Endometrium (tissue), 2 donors: ENCODE measurements at regions not wholly inside any gene's neighbourhood (a gene's known extent, or its start where the extent isn't known, plus 50 kb on each side); places are given as distances from the start of the nearest gene placed in this dataset.
"Not testable (repeated sequence)": the region's sequence is repeated elsewhere in the genome, so short reads cannot be mapped to it uniquely, and the experiment has no call there.

Experiments
- FAIRE-seq: peaks from 2 replicates; lab custom pipeline; 2012; peaks lifted over from hg19 to GRCh38; lab: Jason Lieb, UNC
- donor health status: control.
- donor health status: control.

DNA sequence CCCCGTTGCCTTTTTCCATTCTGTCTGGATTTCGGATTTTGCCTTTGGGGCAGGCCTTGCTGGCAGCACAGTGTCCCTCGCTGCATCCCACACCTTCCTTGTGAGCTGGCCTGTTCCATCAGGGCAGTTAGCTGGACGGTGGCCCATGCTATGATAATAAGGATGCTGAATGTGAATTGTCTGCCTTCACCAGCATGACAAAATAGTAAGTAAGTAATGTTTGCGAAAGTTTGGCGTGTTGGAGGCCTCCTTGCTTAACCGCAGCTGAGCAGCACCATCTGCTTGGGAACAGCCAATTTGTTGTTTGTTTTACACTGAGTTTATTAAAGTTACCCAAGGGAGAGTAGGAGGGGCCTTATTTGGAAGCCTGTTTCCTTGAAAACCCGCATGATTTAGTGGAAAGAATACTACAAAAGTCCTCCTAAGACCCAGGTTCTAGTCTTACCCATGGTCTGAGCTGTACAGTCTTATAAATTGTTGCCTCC lies 469.7 kb upstream of the FANCL start:
- FAIRE-seq: no peak

DNA sequence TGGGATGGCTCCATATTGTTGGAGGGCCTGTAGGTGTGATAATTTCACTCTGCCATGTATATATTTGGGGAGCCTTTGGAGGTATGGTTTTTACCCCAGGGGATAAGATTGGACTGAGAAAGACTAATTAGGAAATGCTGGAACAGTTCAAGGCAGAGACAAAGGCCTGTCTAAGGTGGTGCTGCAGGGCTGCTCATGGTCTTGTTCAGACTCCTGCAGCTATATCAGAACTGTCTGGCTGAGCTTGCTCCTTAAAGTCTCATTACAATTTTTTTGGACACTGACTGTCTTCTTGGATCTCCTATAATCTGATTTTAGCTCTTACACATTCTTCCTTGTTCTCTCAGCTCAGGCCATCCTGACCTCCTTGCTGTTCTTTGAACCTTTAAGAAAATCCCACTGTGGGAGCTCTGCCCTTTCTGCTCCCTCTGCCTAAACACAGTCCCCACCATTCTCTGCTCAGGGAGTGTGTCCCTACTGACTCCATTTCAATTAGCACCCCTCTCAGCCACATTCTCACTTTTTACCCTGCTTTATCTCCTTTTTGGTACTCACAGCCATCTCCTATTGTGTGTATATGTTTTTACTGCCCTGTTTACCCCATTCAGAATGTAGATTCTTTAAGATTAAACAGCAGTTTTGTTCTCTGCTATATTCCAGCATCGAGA lies 468.7 kb upstream of the FANCL start:
- FAIRE-seq: no peak

DNA sequence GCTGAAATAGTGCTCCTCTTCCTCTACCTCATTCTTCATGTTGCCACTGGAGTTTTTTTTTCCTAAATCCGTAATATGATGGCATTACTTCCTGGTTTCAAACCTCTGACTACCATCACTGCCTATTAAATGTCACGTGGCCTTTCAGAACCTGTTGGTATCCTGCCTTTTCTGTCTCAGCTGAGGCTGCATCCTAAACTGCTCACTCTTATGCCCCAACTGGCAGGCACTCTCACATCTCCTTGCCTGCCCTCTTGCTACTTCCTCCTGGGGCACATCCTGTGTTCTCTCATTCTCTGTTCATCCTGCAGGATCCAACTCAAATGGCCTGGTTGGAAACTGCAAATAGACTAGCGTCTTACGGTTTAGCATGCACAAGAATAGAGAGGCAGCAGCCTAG lies 468.1 kb upstream of the FANCL start:
- no peak for FAIRE-seq

DNA sequence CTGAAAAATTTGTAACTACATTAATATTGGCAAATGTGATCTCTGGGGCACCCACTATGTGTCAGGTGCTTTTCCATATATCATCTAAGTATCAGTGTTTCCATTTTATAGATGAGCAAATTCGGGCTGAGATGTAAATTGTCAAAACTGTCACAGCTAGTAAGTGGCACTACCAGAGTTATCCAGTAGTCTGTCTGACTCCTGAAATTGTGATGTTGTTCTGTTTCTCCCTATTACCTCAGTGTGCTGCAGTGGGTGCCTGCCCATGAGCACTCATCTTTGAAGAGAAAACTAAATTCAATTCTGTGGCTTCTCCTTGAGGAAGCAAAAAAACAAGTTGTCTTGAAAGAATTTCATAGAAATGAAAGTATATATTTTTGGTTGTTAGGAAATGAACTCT lies 467.4 kb upstream of the FANCL start:
- no peak for FAIRE-seq

DNA sequence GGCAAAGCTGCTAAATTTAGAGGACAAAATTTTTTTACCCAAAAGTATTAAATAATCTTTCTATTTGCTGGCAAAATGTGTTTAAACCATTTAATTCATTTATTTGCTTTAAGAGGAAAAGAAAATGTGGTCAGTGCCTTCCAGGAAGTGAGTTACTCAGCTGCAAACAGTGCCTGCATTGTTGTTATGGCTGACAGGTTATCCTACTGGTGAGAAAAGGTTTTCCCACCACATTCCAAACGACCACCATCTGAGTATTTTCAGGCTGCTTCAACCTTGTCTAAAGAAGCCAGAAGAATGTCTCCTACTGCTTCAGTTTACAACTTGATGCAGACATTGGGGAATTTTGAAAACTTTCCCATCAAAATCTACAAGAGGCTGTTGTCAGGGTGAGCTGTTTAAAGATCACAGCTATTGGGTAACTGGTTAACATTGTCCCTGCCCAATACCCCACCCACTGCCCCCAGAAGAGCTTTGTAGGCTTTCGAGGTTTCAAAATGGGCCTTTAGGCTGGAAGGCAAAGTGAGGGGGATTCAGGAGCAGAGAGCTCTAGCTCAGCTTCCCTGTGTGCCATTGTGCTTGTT lies 461.3 kb upstream of the FANCL start:
- FAIRE-seq: no peak

DNA sequence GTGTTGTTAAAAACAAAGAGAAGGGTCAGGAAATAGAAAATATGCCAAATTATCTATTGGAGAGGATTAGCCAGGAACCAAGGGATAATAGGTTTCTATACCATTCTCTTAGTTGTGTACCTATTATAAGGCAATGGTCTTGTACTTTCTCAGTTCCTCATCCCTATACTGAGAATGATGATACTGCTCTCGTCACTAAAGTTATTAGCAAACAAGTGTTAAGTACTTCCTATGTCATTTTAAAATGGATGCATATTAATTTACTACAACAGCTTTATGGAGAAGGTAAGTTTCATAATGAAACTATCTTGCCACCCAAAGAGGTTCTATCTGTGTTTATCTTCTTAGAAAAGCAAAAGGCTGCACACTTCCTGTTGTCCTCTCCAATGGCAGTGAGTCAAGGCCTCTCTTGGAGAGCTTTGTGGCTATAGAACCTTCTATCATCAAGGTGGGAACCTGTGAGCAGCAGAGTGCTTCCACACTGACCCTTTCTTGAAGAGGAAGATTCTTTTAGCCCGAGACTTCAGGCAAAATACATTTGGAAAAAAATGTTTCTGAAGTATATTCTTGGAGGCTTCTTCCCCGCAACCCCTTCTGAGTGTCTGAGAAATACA lies 460.7 kb upstream of the FANCL start:
- FAIRE-seq: no peak

DNA sequence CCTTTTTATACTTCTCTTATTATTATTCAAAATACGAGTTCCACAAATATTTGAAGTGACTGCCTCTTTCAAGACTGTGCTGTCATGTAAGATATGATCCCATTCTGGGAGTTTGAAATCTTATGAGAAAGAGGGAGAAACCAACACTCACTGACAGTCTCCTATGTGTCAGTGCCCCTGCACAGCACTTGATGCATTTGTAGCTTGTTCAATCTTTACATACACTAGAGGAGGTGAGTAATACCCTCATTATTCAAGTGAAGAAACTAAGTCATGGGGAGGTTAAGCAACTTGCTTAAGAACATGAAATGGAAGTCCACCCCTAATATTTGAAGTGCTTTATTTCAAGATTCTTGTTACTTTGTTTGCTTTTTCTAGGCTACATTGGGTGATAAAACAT lies 459.5 kb upstream of the FANCL start:
- no peak for FAIRE-seq

DNA sequence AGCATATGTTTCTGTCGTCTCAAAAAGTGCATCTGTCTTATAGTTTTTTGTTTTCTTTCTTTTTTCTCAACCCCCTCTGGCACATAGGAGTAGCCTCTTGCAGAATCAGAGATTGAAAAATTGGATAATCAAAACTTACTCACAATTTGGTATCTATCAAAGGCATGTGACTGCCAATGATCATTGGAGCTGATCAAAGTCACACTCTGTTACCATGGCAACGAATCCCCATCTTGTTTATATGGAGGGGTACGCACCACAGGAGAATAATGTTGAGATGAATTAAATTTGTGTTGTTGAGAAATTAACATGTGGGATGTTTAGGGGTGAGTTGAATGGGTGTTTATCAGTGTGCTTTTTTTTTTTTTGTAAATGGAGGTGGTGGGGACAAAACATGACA lies 458.3 kb upstream of the FANCL start:
- FAIRE-seq: no peak

DNA sequence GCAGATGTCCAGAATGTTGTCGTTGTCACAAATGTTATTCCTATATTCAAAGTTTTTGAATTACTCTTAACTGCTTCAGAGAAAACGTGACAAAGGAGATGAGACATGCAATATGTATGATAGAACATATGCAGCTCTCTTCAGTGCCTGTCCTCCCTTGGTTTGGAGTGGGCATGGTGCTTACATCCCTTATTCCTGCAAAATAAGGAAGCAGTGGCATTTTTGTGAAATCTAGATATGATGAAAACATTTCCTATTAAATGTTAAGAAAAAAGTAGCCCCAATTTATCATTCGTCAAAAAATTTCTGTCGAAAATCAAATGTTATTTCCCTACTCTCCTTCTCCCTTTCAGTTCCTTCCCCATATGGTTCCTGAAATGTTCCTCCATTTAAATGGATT lies 457.5 kb upstream of the FANCL start:
- no peak for FAIRE-seq

DNA sequence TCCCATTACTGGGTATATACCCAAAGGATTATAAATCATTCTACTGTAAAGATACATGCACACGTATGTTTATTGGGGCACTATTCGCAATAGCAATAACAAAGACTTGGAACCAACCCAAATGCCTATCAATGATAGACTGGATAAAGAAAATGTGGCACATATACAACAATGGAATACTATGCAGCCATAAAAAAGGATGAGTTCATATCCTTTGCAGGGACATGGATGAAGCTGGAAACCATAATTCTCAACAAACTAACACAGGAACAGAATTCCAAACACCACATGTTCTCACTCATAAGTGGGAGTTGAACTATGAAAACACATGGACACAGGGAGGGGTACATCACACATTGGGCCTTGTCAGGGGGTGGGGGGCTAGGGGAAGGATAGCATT lies 453.0 kb upstream of the FANCL start:
- not testable (repeated sequence) for FAIRE-seq

DNA sequence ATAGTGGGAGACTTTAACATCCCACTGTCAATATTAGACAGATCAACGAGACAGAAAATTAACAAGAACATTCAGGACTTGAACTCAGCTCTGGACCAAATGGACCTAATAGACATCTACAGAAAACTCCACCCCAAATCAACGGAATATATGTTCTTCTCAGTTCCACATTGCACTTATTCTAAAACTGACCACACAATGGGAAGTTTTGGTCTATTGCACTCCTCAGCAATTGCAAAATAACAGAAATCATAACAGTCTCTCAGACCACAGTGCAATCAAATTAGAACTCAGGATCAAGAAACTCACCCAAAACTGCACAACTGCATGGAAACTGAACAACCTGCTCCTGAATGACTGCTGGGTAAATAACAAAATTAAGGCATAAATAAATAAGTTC lies 449.9 kb upstream of the FANCL start:
- FAIRE-seq: not testable (repeated sequence)

DNA sequence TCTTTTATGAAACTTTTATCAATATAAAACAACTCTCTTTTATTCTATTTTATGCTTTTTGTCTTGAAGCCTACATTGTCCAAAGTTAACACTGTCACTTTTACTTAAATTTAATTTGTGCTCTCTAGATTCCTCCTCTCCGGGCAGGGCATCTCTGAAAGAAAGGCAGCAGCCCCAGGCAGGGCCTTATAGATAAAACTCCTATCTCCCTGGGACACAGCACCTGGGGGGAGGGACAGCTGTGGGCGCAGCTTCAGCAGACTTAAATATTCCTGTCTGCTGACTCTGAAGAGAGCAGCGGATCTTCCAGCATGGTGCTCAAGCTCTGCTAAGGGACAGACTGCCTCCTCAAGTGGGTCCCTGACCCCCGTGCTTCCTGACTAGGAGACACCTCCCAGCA lies 447.7 kb upstream of the FANCL start:
- FAIRE-seq: no peak

DNA sequence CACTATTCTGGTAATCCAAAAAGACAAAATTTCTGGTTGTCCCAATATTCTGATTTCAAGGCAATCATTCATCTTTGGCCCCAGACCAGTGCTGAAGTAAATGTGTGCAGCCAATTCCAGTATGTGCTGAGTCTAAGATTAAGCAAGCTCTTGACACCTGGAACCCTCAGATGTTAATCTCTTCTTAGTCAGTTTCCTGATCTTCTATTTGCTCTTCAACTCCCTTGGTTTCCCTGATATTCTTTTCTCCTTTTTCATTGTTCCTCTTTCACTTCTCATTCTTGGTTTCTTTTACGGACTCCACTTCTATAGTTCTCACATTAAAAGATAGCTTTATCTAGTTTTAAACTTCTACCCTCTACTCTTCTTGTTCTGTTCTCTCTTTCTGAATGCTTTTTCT lies 445.7 kb upstream of the FANCL start:
- no peak for FAIRE-seq

DNA sequence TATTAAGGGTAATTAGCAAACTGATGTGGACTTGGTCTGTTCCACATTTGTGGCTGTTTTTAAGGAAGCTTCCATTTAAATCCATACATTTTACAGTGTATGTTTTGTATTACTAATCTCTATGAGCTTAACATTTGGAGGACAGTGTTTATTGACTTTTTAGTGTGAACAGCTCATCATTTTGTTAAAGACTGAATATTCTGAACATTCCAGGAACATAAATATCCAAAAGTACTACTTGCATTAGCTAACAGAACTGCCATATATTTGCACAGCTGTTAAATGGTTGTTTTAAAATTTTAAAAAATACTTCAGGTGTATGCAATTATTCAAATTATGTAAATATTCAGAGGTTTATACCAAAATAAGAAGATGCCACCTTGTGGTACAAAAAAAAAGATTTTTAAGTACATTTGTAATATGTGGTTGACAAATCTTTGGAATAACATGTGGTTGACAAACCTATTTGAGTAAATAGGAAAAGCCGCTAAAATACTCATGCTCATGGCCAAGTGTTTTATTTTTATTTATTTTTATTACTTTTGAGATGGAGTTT lies 439.7 kb upstream of the FANCL start:
- no peak for FAIRE-seq

DNA sequence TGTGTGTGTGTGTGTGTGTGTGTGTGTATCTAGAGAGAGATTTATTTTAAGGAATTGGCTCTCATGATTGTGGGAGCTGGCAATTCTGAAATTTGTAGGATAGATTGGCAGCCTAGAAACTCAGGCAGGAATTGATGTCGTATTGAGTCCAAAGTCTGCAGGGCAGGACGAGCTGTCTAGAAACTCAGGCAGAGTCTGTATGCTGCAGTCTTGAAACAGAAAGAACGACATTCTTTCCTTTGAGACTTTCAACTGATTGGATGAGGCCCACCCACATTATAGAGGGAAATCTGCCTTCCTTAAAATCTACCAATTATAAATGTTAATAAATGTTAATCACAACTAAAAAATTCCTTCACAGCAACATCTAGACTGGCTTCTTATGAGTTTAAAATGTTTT lies 436.6 kb upstream of the FANCL start:
- FAIRE-seq: no peak

DNA sequence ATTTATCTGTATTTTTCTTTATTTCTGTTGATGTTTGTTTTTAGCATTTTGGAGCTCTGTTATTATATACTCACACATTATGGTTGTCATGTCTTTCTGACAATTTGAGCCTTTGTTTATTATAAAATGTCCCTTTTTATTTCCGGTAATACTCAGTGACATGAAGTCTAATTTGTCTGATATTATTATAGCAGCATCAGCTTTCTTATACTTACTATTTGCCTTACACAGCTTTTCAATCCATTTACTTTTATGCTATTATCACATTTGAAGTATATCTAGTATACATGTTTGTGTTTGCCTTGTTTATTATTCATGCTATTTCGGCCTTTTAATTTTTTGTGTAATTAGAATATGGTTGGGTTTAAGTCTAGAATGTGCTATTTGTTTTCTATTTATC lies 430.6 kb upstream of the FANCL start:
- FAIRE-seq: no peak

DNA sequence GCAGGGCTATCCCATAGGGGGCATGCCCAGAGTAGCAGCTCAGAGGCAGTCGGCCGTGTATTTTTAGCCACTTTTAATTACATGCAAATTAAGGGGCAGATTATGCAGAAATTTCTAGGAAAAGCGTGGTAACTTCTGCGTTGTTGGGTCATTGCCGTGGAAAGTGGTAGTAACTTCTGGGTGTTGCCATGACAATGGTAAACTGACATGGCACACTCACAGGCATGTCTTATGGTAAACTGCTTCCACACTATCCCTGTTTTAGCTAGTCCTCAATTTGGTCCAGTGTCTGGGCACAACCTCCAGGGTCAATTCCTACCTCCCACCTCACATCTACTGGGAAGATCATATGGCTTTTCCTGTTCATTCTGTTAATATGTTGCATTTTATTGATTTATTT lies 428.9 kb upstream of the FANCL start:
- no peak for FAIRE-seq

DNA sequence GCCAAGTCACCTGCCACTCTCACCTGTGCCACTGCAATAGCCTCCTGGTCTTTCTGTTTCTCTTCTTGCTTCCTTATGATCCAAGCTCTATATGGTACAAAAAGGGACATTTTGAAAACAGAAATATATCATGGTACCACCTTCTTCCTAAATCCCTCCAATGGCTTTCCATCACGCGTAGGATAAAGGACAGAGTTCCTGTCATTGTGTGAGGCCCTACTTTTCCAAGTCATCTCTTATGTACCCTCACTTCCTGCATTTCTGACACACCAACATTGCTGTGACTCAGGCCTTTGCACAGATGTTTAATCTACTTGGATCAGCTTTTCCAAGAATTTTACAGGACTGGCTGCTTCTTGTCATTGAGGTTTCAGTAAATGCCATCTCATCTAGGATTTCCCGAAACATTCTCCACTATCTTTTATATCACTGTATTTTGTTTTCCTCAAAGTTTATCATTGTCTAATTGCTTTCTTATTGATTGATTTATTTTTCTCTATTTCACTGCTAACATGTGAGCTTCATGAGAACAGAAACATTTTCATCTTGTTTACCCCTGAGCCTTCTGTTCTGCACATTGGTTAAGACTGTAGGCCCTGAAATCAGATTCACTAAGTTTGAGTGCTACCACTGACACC lies 426.1 kb upstream of the FANCL start:
- no peak for FAIRE-seq

DNA sequence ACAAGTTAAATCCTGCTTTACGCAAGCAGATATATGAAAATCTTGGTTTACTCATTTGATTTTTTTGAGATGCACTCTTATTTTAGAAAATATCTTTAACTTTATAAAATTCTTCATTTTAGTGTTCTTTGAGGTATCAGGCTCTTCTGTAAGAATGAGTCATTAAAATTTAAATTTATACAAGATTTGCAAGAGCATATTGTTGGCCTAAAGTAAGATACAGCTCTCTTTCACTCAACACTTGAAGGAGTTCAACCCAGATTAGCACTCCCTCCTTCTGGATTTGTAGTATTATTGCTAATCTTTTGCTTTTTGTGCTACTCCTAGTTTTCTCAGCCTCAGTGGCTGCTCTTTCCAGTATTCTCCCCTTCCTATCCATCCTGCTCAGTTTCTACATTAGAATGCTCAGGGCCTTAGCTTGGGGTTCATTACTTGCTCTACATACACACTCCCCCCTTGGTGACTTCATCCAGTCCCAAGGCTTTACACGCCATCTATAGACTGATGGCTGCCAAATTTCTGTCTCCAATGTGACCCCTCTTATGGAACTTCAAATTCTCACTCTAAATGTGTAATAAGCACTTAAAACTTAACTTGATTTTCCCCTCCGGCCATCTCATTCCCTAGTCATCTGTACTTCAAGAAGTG lies 425.3 kb upstream of the FANCL start:
- no peak for FAIRE-seq

DNA sequence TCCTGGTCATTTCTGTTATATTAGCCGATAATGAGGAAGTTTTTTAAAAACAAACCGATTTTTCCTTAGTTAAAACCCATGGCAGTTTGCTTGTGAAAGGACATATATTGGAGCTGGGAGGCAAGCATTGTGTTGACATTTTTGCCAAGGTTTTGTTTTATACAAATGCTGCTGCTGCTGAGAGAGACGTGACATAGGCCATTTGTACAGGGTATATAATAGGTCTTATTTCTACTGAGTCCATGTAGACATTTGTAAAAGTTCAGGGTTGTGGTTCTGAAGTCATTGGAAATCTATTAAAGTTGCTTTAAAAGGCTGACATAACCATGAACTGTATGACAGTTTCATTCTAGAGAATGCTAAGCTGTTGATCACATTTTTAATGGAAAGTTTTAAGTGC lies 424.0 kb upstream of the FANCL start:
- no peak for FAIRE-seq

DNA sequence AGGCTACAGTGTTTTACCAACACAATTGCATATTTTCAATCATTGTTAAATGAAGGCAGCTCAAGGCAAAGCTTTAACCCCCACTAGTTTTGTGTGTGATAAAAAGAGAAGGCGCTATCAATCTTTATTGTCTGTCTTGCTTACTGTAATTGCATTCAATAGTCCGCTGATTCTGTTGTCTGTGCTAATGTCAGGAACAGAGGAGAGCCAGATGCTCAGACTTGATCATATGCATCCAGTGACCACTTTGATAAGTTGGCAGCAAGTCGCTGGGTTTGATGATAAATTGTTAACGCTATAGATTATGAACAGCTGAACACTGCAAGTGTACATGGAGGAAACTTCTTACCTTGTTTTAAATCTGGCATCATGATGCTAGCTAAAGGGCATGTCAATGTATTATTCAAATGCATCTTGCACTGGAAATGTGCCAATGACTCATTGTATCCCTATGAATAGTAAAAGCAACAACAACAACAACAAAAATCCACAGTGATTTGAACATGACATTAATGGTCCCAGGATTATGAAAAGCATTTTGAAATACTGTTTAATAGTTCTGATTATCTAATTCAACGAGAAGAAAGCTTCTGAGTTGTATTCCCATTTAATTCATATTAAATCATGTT lies 423.5 kb upstream of the FANCL start:
- FAIRE-seq: no peak

DNA sequence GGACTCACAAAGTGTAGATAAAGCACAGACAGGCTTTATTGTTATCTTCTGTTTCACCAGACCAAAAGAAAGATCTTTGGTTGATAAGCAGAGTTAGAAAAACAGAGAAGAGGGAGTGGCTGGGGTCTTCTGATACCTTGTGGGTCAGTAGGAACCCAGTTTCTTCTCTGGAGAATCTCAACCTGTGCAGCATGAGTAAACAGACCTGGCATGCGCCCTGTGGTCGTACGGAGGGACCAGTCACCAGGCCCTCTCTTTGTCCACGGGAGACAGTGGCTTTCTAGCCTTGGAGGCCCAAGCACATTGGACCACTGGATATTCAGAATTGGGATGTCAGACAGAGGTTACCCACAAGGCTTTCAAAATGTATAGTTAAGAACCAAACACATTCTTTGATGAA lies 418.9 kb upstream of the FANCL start:
- no peak for FAIRE-seq
